Left renal pelvis (tissue), 4 donors: ENCODE measurements at regions not wholly inside any gene's neighbourhood (a gene's known extent, or its start where the extent isn't known, plus 50 kb on each side); places are given as distances from the start of the nearest gene placed in this dataset.

Source experiments
- DNase-seq, 4 donors: peaks; one replicate each; pipeline ENCODE4 v3.0.0-alpha.2; 2013; ENCODE audit warnings: low read depth in 4 of 4, low spot score in 3 of 4

GRCh38 chr3:74067296-74067695, 442.6 kb upstream of the PDZRN3 start:
- DNase-seq: no peak

GRCh38 chr3:74066456-74066855, 441.7 kb upstream of the PDZRN3 start:
- no peak for DNase-seq

GRCh38 chr3:74059923-74060600, 435.3 kb upstream of the PDZRN3 start:
- no peak for DNase-seq

- no peak for DNase-seq
Observed at GRCh38 chr3:74059301-74059922, 434.7 kb upstream of the PDZRN3 start.

- DNase-seq: no peak
Observed at GRCh38 chr3:74057169-74057568, 432.4 kb upstream of the PDZRN3 start.

GRCh38 chr3:74055061-74055460, 430.3 kb upstream of the PDZRN3 start:
- no peak for DNase-seq

- no peak for DNase-seq
Observed at GRCh38 chr3:74054566-74054965, 429.8 kb upstream of the PDZRN3 start.

GRCh38 chr3:74053970-74054516, 429.3 kb upstream of the PDZRN3 start:
- DNase-seq: no peak

GRCh38 chr3:74049444-74049843, 424.7 kb upstream of the PDZRN3 start:
- no peak for DNase-seq

GRCh38 chr3:74048699-74049098, 424.0 kb upstream of the PDZRN3 start:
- no peak for DNase-seq

- no peak for DNase-seq
Observed at GRCh38 chr3:74045000-74045399, 420.3 kb upstream of the PDZRN3 start.

- no peak for DNase-seq
Observed at GRCh38 chr3:74041068-74041675, 416.4 kb upstream of the PDZRN3 start.

GRCh38 chr3:74039105-74039504, 414.4 kb upstream of the PDZRN3 start:
- no peak for DNase-seq

- no peak for DNase-seq
Observed at GRCh38 chr3:74036568-74036967, 411.8 kb upstream of the PDZRN3 start.

- no peak for DNase-seq
Observed at GRCh38 chr3:74036102-74036501, 411.4 kb upstream of the PDZRN3 start.

GRCh38 chr3:74033806-74034205, 409.1 kb upstream of the PDZRN3 start:
- DNase-seq: no peak

- no peak for DNase-seq
Observed at GRCh38 chr3:74033381-74033780, 408.6 kb upstream of the PDZRN3 start.

GRCh38 chr3:74027121-74027520, 402.4 kb upstream of the PDZRN3 start:
- no peak for DNase-seq

GRCh38 chr3:74023395-74023794, 398.7 kb upstream of the PDZRN3 start:
- no peak for DNase-seq

GRCh38 chr3:74021449-74021848, 396.7 kb upstream of the PDZRN3 start:
- peak in 2 of 4 donors; percentile 33 to 53 for DNase-seq

- DNase-seq: no peak
Observed at GRCh38 chr3:74009961-74010844, 385.5 kb upstream of the PDZRN3 start.
